Upper lobe of left lung (tissue), 6 donors: ENCODE measurements at regions not wholly inside any gene's neighbourhood (a gene's known extent, or its start where the extent isn't known, plus 50 kb on each side); places are given as distances from the start of the nearest gene placed in this dataset.
"Not testable (repeated sequence)": the region's sequence is repeated elsewhere in the genome, so short reads cannot be mapped to it uniquely, and the experiment has no call there.

Experiments
- ATAC-seq, 2 donors: fragments of 200-7000 bp; cut with Tn5 transposase; one replicate each; pipeline ENCODE4 v1.9.1; 2022; ENCODE audit warnings: mild to moderate bottlenecking in 2 of 2, moderate library complexity in 2 of 2; ENCODE audit not compliant: low FRiP score in 2 of 2
- DNase-seq, 2 donors: peaks; one replicate each; pipeline ENCODE4 v3.0.0-alpha.2; 2019 to 2020
- H3K27ac ChIP-seq, 4 donors: fragments of 200-600 bp; sonication (generic); one replicate each; pipeline ENCODE4 v1.5.1; 2016 to 2019
- H3K27me3 ChIP-seq, 4 donors: fragments of 200-600 bp; sonication (generic); one replicate each; pipeline ENCODE4 v1.5.1; 2017 to 2019
- H3K36me3 ChIP-seq, 4 donors: fragments of 200-600 bp; sonication (generic); one replicate each; pipeline ENCODE4 v1.5.1; 2016 to 2019
- H3K4me1 ChIP-seq, 4 donors: fragments of 200-600 bp; sonication (generic); one replicate each; pipeline ENCODE4 v1.5.1; 2018 to 2019
- H3K4me3 ChIP-seq, 4 donors: fragments of 200-600 bp; sonication (generic); one replicate each; pipeline ENCODE4 v1.5.1; 2017 to 2019; ENCODE audit warnings: mild to moderate bottlenecking in 2 of 4, moderate library complexity in 1 of 4
- H3K9me3 ChIP-seq, 4 donors: fragments of 200-600 bp; sonication (generic); one replicate each; pipeline ENCODE4 v1.5.1; 2018 to 2019
- EP300 ChIP-seq, 4 donors: sonication (generic); formaldehyde crosslinking; IDR thresholded peaks; one replicate each; pipeline ENCODE4 v1.5.1; 2017; ENCODE audit warnings: antibody characterized with exemption in 4 of 4, control low read depth in 2 of 4
- POLR2A ChIP-seq, 4 donors: fragments of 450-650 bp; IDR thresholded peaks; one replicate each; pipeline ENCODE4 v1.5.1; 2016 to 2017; ENCODE audit warnings: antibody characterized with exemption in 4 of 4, mild to moderate bottlenecking in 2 of 4
- POLR2AphosphoS5 ChIP-seq, 2 donors: sonication (generic); formaldehyde crosslinking; IDR thresholded peaks; one replicate each; pipeline ENCODE4 v1.5.1; 2017; ENCODE audit warnings: antibody characterized with exemption in 2 of 2
- WGBS, 2 donors: methylation state at CpG; one replicate each; pipeline ENCODE4 v1.1.5; 2017 to 2018; 5-methylcytosine and 5-hydroxymethylcytosine counted together
- TF ChIP-seq, protein P1 (sequence below), 6 experiments: fragments of 450-650 bp in 4 of 6; fragments of 200-600 bp in 2 of 6; sonication (generic) in 2 of 6; IDR thresholded peaks; one replicate each; pipeline ENCODE4 v1.5.1; 2016 to 2019; ENCODE audit warnings: antibody characterized with exemption in 6 of 6
- donor health status: DM: no; HTN: no; CAD: no; lungs with moderate emphysema.
- donor health status: DM: no; HTN: yes; CAD: no; lungs with severe emphysema.

DNA sequence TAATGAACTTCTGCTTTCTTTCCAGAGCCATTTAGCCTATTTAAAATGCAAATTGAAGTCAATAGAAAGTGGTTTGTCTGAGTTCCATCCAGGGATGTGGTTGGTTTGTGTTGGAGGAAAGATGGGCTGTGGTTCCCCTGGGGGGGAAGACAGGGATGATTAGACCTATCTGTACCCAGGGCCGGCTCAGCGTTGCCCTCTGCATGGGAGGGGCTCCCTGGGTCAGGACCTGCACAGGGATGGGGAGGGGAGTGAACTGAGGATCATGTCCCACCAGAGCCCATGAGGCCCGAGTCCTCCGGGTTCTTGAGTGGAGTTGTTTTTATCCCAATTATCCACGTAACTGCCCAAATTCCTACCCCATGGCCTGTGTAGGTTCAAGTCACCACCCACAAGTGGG is 76.9 kb upstream of the SFSWAP start:
- 80 to 81% methylated on average over 3 to 5 of the region's 5 CpGs for WGBS, 2 donors
- Histone ChIP-seq H3K9me3 (no peaks in the 10 kb centered on the region), H3K4me1 (no peaks in the 10 kb centered on the region), H3K27ac (no peak overlapping the region), H3K36me3 (no peaks in the 10 kb centered on the region), H3K4me3 (no peak overlapping the region), H3K27me3 (no peaks in the 10 kb centered on the region)
- ATAC-seq = no peak
- no peak for DNase-seq
- TF ChIP-seq POLR2A (IDR thresholded peaks at IDR 0.05) = no peak
- no peak for TF ChIP-seq POLR2AphosphoS5 (IDR thresholded peaks at IDR 0.05)
- TF ChIP-seq, protein P1, sequence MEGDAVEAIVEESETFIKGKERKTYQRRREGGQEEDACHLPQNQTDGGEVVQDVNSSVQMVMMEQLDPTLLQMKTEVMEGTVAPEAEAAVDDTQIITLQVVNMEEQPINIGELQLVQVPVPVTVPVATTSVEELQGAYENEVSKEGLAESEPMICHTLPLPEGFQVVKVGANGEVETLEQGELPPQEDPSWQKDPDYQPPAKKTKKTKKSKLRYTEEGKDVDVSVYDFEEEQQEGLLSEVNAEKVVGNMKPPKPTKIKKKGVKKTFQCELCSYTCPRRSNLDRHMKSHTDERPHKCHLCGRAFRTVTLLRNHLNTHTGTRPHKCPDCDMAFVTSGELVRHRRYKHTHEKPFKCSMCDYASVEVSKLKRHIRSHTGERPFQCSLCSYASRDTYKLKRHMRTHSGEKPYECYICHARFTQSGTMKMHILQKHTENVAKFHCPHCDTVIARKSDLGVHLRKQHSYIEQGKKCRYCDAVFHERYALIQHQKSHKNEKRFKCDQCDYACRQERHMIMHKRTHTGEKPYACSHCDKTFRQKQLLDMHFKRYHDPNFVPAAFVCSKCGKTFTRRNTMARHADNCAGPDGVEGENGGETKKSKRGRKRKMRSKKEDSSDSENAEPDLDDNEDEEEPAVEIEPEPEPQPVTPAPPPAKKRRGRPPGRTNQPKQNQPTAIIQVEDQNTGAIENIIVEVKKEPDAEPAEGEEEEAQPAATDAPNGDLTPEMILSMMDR (IDR thresholded peaks at IDR 0.05) = no peak
- no peak for TF ChIP-seq EP300 (IDR thresholded peaks at IDR 0.05)

DNA sequence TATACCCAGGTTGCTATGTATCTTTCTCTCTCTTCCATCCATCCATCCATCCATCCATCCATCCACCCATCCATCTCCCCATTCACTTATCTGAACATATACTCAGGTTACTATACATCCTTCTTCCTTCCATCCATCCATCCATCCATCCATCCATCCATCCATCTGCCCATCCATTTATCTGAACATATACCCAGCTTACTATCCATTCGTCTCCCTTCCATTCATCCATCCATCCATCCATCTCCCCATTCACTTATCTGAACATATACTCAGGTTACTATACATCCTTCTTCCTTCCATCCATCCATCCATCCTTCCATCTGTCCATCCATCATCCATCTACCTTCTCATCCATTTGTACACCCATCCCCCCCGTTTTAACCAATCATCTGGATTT is 75.9 kb upstream of the SFSWAP start:
- H3K27ac ChIP-seq, H3K27me3 ChIP-seq, H3K4me3 ChIP-seq, H3K4me1 ChIP-seq, ATAC-seq, H3K36me3 ChIP-seq, DNase-seq, H3K9me3 ChIP-seq: not testable (repeated sequence)
- whole genome bisulfite sequencing, 2 donors = 71 to 79% methylated on average over 2 of the region's 2 CpGs

DNA sequence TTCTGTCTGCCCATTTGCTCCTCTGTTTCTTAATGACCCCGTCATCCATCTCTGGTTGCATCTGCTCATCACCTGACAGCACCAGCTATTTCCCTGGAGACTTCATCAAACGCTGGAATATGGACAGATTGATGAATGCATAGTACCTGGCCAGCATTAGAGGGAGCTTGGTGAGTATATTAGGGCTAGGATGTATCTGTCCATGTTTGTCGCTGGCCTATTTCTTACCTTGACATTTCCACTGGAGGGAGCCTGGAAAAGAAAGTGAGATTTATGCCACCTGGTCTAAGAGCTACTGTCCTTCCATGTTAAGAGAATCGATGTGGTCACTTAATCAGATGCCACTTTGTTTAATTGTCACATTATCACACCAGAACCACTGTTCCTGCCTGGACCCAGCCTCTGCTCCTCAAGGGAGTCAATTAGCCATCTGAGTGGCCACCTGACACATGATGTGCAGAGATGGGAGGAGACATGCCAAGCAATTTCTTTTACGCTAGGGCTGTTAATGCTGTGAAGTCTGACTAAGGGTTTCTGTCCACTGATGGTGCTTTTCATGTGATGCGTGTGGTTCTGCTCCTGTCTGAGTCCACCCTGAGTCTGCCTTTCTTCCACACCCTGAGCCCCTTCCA is 75.3 kb upstream of the SFSWAP start:
- TF ChIP-seq, protein P1 (IDR thresholded peaks at IDR 0.05) = no peak
- TF ChIP-seq EP300 (IDR thresholded peaks at IDR 0.05) (no peak), POLR2A (IDR thresholded peaks at IDR 0.05) (no peak), POLR2AphosphoS5 (IDR thresholded peaks at IDR 0.05) (no peak)
- DNase-seq (no peak), ATAC-seq (no peak)
- no peaks in the 10 kb centered on the region for H3K9me3 ChIP-seq
- 72 to 79% methylated on average over 6 of the region's 6 CpGs for WGBS, 2 donors
- no peaks in the 10 kb centered on the region for H3K27me3 ChIP-seq
- H3K27ac ChIP-seq = no peak overlapping the region
- H3K4me3 ChIP-seq = no peak overlapping the region
- no peaks in the 10 kb centered on the region for H3K4me1 ChIP-seq
- H3K36me3 ChIP-seq = no peaks in the 10 kb centered on the region

DNA sequence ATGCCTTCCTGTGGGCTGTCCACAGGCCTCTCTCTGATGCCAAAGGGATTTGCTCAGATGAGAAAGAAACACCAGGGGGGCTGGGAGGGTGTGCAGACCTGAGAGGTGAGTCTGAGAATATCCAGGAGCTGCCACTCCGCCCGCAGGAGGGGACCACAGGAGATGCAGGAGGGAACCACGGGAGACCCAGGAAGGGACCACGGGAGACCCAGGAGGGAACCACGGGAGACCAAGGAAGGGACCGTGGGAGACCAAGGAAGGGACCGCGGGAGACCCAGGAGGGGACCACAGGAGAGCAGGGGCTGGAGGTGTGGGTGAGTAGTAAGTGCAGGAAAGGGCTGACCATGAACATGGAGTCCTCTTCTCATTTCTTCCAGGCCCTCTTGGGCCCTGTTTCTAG is 74.6 kb upstream of the SFSWAP start:
- Histone ChIP-seq H3K36me3 (no peaks in the 10 kb centered on the region), H3K4me1 (no peaks in the 10 kb centered on the region), H3K27me3 (no peaks in the 10 kb centered on the region), H3K4me3 (no peak overlapping the region), H3K27ac (no peak overlapping the region), H3K9me3 (no peaks in the 10 kb centered on the region)
- no peak for TF ChIP-seq POLR2AphosphoS5 (IDR thresholded peaks at IDR 0.05)
- no peak for TF ChIP-seq EP300 (IDR thresholded peaks at IDR 0.05)
- TF ChIP-seq, protein P1 (IDR thresholded peaks at IDR 0.05) = no peak
- TF ChIP-seq POLR2A (IDR thresholded peaks at IDR 0.05) = no peak
- DNase-seq = no peak
- no peak for ATAC-seq
- WGBS, 2 donors = 91 to 95% methylated on average over 8 of the region's 8 CpGs

DNA sequence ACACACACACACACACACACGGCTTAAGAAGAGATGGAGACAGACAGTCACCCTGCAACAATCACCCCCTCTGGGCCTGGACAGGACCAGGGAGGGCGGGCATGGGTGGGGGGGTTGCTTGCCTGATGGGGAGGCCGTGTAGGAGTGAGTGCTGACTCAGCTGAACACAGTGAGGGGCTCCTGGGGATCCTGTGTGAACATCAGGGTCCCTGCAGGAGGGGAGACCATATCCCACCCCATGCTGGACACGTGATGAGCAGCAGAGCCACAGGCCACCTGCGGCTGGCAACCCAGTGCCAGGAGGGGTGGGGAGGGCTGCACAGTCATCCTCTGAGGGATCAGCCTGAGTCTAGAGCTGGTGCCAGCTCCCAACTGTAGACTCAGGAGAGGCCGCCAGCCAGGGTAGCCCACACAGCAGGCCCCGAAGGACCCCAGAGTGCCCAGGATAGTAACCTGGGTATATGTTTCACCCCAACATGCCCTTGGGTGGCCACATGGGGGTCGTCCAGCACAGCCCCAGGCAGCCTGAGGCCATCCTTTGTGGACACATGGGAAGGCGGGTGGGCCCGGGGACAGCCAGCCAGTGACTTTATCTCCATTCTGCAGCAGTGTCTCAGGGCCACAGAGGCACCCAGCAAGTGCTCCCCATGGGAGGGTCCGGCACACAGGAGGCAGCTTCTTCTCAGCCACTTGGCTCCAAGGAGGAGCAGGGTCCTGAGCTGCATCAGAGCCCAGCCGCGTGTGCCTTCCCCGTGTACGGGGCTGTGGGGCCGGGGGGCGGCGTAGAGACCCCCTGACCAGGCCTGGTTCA is 73.7 kb upstream of the SFSWAP start:
- DNase-seq (no peak), ATAC-seq (no peak)
- Histone ChIP-seq H3K9me3 (no peaks in the 10 kb centered on the region), H3K36me3 (no peaks in the 10 kb centered on the region), H3K27me3 (no peaks in the 10 kb centered on the region), H3K4me3 (no peak overlapping the region), H3K27ac (no peak overlapping the region), H3K4me1 (no peaks in the 10 kb centered on the region)
- WGBS, 2 donors = 73 to 74% methylated on average over 9 to 17 of the region's 18 CpGs
- TF ChIP-seq POLR2A (IDR thresholded peaks at IDR 0.05) (no peak), EP300 (IDR thresholded peaks at IDR 0.05) (no peak), POLR2AphosphoS5 (IDR thresholded peaks at IDR 0.05) (no peak)
- TF ChIP-seq, protein P1 (IDR thresholded peaks at IDR 0.05) = no peak
